ENCODE measurements at regions not wholly inside any gene's neighbourhood (a gene's known extent, or its start where the extent isn't known, plus 50 kb on each side); places are given as distances from the start of the nearest gene placed in this dataset.

GRCh38 chr22:47282366-47282765, 519.9 kb downstream of the TBC1D22A start:
- H3K4me1 ChIP-seq, result no peaks in the 10 kb centered on the region
- peaks cover 0 to 39% (median 0%) of the 10 kb centered on the region in 7 donors for H3K27me3 ChIP-seq (replicated peaks in 1 of 7)
- no peak overlapping the region for H3K4me3 ChIP-seq
- H3K9me3 ChIP-seq, result no peaks in the 10 kb centered on the region
- H3K36me3 ChIP-seq, result no peaks in the 10 kb centered on the region
- no peak overlapping the region for H3K27ac ChIP-seq
- DNase-seq, result no peak
- intact Hi-C loops (cut with DNase I; ENCODE audit: low total_unique reads), result no loop called here
- WGBS, 5 donors, result 81 to 93% (median 83%) methylated on average over 5 to 10 of the region's 10 CpGs
- TF ChIP-seq POLR2AphosphoS5 (IDR thresholded peaks at IDR 0.05), result no peak
- TF ChIP-seq POLR2A (IDR thresholded peaks at IDR 0.05), result no peak
- no peak for TF ChIP-seq CTCF (IDR thresholded peaks at IDR 0.05 in 8 of 11, conservative IDR thresholded peaks at IDR 0.05 in 3 of 11)

- peaks cover 0 to 46% (median 0%) of the 10 kb centered on the region in 7 donors for H3K27me3 ChIP-seq (replicated peaks in 1 of 7)
- no peak overlapping the region for H3K27ac ChIP-seq
- H3K36me3 ChIP-seq, result no peaks in the 10 kb centered on the region
- no peak for DNase-seq
- no peaks in the 10 kb centered on the region for H3K4me1 ChIP-seq
- TF ChIP-seq CTCF (IDR thresholded peaks at IDR 0.05 in 8 of 11, conservative IDR thresholded peaks at IDR 0.05 in 3 of 11) (no peak), POLR2AphosphoS5 (IDR thresholded peaks at IDR 0.05) (no peak), POLR2A (IDR thresholded peaks at IDR 0.05) (no peak)
- H3K9me3 ChIP-seq, result no peaks in the 10 kb centered on the region
- WGBS, 5 donors, result 79 to 90% (median 82%) methylated on average over 16 to 20 of the region's 20 CpGs
- no peak overlapping the region for H3K4me3 ChIP-seq
- intact Hi-C loops (cut with DNase I; ENCODE audit: low total_unique reads), result no loop called here
Observed at GRCh38 chr22:47281126-47282106, 519.0 kb downstream of the TBC1D22A start.

- 75 to 90% (median 87%) methylated on average over 6 of the region's 6 CpGs for WGBS, 5 donors
- no peaks in the 10 kb centered on the region for H3K36me3 ChIP-seq
- peaks cover 0 to 47% (median 0%) of the 10 kb centered on the region in 7 donors for H3K27me3 ChIP-seq (replicated peaks in 1 of 7)
- H3K9me3 ChIP-seq, result no peaks in the 10 kb centered on the region
- no peak for DNase-seq
- H3K4me1 ChIP-seq, result no peaks in the 10 kb centered on the region
- no peak overlapping the region for H3K4me3 ChIP-seq
- TF ChIP-seq POLR2AphosphoS5 (IDR thresholded peaks at IDR 0.05) (no peak), POLR2A (IDR thresholded peaks at IDR 0.05) (no peak), CTCF (IDR thresholded peaks at IDR 0.05 in 8 of 11, conservative IDR thresholded peaks at IDR 0.05 in 3 of 11) (no peak)
- H3K27ac ChIP-seq, result no peak overlapping the region
- intact Hi-C loops (cut with DNase I; ENCODE audit: low total_unique reads), result no loop called here
Observed at GRCh38 chr22:47280301-47280700, 517.9 kb downstream of the TBC1D22A start.

GRCh38 chr22:47279746-47280145, 517.3 kb downstream of the TBC1D22A start:
- peaks cover 0 to 47% (median 0%) of the 10 kb centered on the region in 7 donors for H3K27me3 ChIP-seq (replicated peaks in 1 of 7)
- H3K4me3 ChIP-seq, result no peak overlapping the region
- 76 to 81% (median 79%) methylated on average over 11 of the region's 11 CpGs for WGBS, 5 donors
- no peaks in the 10 kb centered on the region for H3K9me3 ChIP-seq
- H3K27ac ChIP-seq, result no peak overlapping the region
- DNase-seq, result no peak
- no peaks in the 10 kb centered on the region for H3K4me1 ChIP-seq
- intact Hi-C loops (cut with DNase I; ENCODE audit: low total_unique reads), result no loop called here
- TF ChIP-seq POLR2AphosphoS5 (IDR thresholded peaks at IDR 0.05) (no peak), POLR2A (IDR thresholded peaks at IDR 0.05) (no peak), CTCF (IDR thresholded peaks at IDR 0.05 in 8 of 11, conservative IDR thresholded peaks at IDR 0.05 in 3 of 11) (no peak)
- H3K36me3 ChIP-seq, result no peaks in the 10 kb centered on the region

Measured in spleen (tissue), 11 donors.